Lung (tissue), 11 donors: ENCODE measurements at regions not wholly inside any gene's neighbourhood (a gene's known extent, or its start where the extent isn't known, plus 50 kb on each side); places are given as distances from the start of the nearest gene placed in this dataset.

Source experiments
- ATAC-seq: fragments of 200-7000 bp; cut with Tn5 transposase; one replicate; pipeline ENCODE4 v1.9.1; 2020; ENCODE audit warnings: moderate number of reproducible peaks; ENCODE audit not compliant: insufficient read depth, low FRiP score
- DNase-seq, 3 donors: peaks; one replicate each; pipeline ENCODE4 v3.0.0-alpha.2; 2013 to 2017
- H3K27ac ChIP-seq, 2 donors: one replicate each; pipeline ENCODE4 v1.5.1; 2013; ENCODE audit warnings: mild to moderate bottlenecking in 2 of 2, moderate library complexity in 2 of 2, control low read depth in 1 of 2, inconsistent platforms in 1 of 2, low read depth in 1 of 2, low read length in 1 of 2
- H3K27me3 ChIP-seq, 3 donors: one replicate each; pipeline ENCODE4 v1.5.1; 2013; ENCODE audit warnings: low read length in 2 of 3; ENCODE audit not compliant: control insufficient read depth in 3 of 3, insufficient read depth in 3 of 3
- H3K36me3 ChIP-seq, 4 donors: one replicate each; pipeline ENCODE4 v1.5.1; 2013; ENCODE audit warnings: low read length in 4 of 4, mild to moderate bottlenecking in 1 of 4, moderate library complexity in 1 of 4; ENCODE audit not compliant: control insufficient read depth in 4 of 4, insufficient read depth in 4 of 4
- H3K4me1 ChIP-seq, 5 donors: one replicate each; pipeline ENCODE4 v1.5.1; 2013; ENCODE audit warnings: low read length in 5 of 5, mild to moderate bottlenecking in 2 of 5, moderate library complexity in 1 of 5; ENCODE audit not compliant: control insufficient read depth in 5 of 5, insufficient read depth in 5 of 5
- H3K4me3 ChIP-seq: one replicate; pipeline ENCODE4 v1.5.1; 2013; ENCODE audit warnings: mild to moderate bottlenecking, control low read depth, moderate library complexity
- H3K9ac ChIP-seq, 2 donors: one replicate each; pipeline ENCODE4 v1.5.1; 2013; ENCODE audit warnings: low read length in 2 of 2, control low read depth in 1 of 2; ENCODE audit not compliant: insufficient read depth in 1 of 2
- H3K9me3 ChIP-seq, 4 donors: one replicate each; pipeline ENCODE4 v1.5.1; 2013; ENCODE audit warnings: low read length in 3 of 4, mild to moderate bottlenecking in 1 of 4, moderate library complexity in 1 of 4; ENCODE audit not compliant: control insufficient read depth in 4 of 4, insufficient read depth in 3 of 4
- CTCF ChIP-seq: IDR thresholded peaks from 2 replicates; pipeline ENCODE4 v1.5.1; 2012; ENCODE audit warnings: mild to moderate bottlenecking; ENCODE audit errors: control extremely low read depth, extremely low read depth
- WGBS, 2 donors: extraction: QIAGEN DNeasy Blood & Tissue Kit; methylation state at CpG; one replicate each; pipeline ENCODE4 v1.1.7; 2013; 5-methylcytosine and 5-hydroxymethylcytosine counted together
- donor health status: control.
- donor health status: control.
- donor health status: Bipolar disorder and iron deficiency.
- donor health status: healthy.
- donor health status: DM: yes; HTN: yes; CAD: no.

DNA sequence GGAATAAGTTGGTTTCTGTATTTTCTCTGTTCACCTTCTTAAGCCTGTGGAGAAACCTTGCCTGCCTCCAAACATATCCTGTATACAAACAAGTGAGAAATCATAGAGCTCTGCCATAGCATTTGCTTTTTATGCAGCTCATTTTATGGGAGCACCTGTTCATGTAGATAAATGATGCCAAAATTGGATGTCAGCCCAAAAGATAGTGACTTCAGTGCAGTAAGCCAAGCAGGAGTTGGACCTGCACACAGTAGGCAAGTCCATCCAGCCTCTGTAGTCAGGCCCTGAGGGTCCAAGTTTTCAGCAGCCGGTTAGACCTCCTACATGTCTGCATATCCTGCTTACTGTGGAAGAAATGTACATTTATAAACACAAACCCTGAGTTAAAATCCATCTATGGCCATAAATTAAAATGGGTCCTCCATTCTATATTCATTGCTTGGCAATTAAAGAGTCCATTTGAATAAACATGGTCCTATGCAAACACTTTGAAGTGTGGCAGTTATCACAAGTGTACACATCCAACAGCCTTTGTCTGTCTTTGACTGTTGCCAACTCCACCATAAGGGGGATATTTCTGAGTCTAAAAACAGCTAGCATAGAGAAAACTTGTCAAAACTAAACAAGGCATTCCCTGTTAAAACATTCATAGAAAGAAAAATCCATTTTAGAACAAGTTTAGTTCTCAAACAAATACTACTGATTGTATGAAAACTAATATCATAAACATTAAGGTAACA, 847.8 kb downstream of the RPS29 start:
- Histone ChIP-seq H3K27ac (no peak overlapping the region), H3K27me3 (no peaks in the 10 kb centered on the region), H3K9ac (no peak overlapping the region), H3K36me3 (no peaks in the 10 kb centered on the region), H3K9me3 (peaks cover 0 to 7% (median 3%) of the 10 kb centered on the region in 4 donors), H3K4me1 (peaks cover 0 to 5% (median 0%) of the 10 kb centered on the region in 5 donors), H3K4me3 (no peak overlapping the region)
- 81 to 88% methylated on average over 1 of the region's 1 CpG for WGBS, 2 donors
- ATAC-seq (no peak), DNase-seq (no peak)
- TF ChIP-seq CTCF, result no peak

DNA sequence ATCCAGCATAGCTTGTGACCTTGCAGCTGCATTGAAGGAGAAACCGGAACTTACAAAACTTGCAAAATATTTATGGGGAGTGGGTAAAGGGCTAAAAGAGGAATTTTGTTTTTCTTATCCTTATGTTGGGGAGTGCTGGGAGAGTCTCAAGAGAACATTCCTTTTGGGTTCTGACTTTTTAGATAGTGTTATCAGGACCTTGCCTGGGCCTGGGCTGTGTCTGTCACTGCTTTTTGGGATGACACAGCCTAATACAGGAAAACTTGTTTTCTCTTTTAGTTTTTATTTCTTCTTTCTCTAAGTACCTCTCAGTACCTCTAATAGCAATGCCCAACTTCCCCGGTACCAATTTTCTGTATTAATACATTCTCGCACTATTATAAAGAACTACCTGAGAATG, 850.6 kb downstream of the RPS29 start:
- Histone ChIP-seq H3K36me3 (no peaks in the 10 kb centered on the region), H3K27ac (no peak overlapping the region), H3K9me3 (peaks cover 0 to 7% (median 3%) of the 10 kb centered on the region in 4 donors), H3K9ac (no peak overlapping the region), H3K4me1 (peaks cover 0 to 5% (median 0%) of the 10 kb centered on the region in 5 donors), H3K27me3 (no peaks in the 10 kb centered on the region), H3K4me3 (no peak overlapping the region)
- 92% methylated on average over 3 of the region's 3 CpGs for WGBS, 2 donors
- DNase-seq, result no peak
- TF ChIP-seq CTCF, result no peak
- no peak for ATAC-seq

GRCh38 chr14:48731260-48731659, 854.9 kb downstream of the RPS29 start:
- 74 to 79% methylated on average over 2 of the region's 2 CpGs for WGBS, 2 donors
- Histone ChIP-seq H3K27ac (no peak overlapping the region), H3K4me3 (no peak overlapping the region), H3K36me3 (no peaks in the 10 kb centered on the region), H3K9ac (no peak overlapping the region), H3K27me3 (no peaks in the 10 kb centered on the region), H3K9me3 (peaks cover 0 to 6% (median 2%) of the 10 kb centered on the region in 4 donors), H3K4me1 (peaks cover 0 to 5% (median 0%) of the 10 kb centered on the region in 5 donors)
- no peak for TF ChIP-seq CTCF
- no peak for DNase-seq
- ATAC-seq, result no peak
